Retinal pigment epithelial cell (primary cell): ENCODE measurements at regions not wholly inside any gene's neighbourhood (a gene's known extent, or its start where the extent isn't known, plus 50 kb on each side); places are given as distances from the start of the nearest gene placed in this dataset.
"Not testable (repeated sequence)": the region's sequence is repeated elsewhere in the genome, so short reads cannot be mapped to it uniquely, and the experiment has no call there.

ENCODE experiments used
- DNase-seq: peaks from one replicate; pipeline ENCODE4 v3.0.0-alpha.2; 2010; ENCODE audit warnings: low read depth
- H3K4me3 ChIP-seq: 2 replicates; pipeline ENCODE4 v1.5.1; 2011; ENCODE audit warnings: mild to moderate bottlenecking, low read length, control low read depth, moderate library complexity
- TF ChIP-seq, protein P1 (sequence below): conservative IDR thresholded peaks from 2 replicates; pipeline ENCODE4 v1.5.1; 2011; ENCODE audit warnings: low read depth, low read length, control low read depth, inconsistent platforms

GRCh38 chr2:114265261-114265660 is 177.2 kb upstream of the DPP10 start:
- DNase-seq, result no peak
- TF ChIP-seq, protein P1, sequence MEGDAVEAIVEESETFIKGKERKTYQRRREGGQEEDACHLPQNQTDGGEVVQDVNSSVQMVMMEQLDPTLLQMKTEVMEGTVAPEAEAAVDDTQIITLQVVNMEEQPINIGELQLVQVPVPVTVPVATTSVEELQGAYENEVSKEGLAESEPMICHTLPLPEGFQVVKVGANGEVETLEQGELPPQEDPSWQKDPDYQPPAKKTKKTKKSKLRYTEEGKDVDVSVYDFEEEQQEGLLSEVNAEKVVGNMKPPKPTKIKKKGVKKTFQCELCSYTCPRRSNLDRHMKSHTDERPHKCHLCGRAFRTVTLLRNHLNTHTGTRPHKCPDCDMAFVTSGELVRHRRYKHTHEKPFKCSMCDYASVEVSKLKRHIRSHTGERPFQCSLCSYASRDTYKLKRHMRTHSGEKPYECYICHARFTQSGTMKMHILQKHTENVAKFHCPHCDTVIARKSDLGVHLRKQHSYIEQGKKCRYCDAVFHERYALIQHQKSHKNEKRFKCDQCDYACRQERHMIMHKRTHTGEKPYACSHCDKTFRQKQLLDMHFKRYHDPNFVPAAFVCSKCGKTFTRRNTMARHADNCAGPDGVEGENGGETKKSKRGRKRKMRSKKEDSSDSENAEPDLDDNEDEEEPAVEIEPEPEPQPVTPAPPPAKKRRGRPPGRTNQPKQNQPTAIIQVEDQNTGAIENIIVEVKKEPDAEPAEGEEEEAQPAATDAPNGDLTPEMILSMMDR, result no peak
- no peak overlapping the region for H3K4me3 ChIP-seq

- no peak overlapping the region for H3K4me3 ChIP-seq
- DNase-seq, result no peak
- TF ChIP-seq, protein P1, result no peak
Observed at GRCh38 chr2:114274957-114275356, 167.5 kb upstream of the DPP10 start.

- DNase-seq, result no peak
- TF ChIP-seq, protein P1, result no peak
- H3K4me3 ChIP-seq, result no peak overlapping the region
Observed at GRCh38 chr2:114281188-114281587, 161.3 kb upstream of the DPP10 start.

GRCh38 chr2:114283774-114284173 is 158.7 kb upstream of the DPP10 start:
- no peak for DNase-seq
- H3K4me3 ChIP-seq, result no peak overlapping the region
- TF ChIP-seq, protein P1, result no peak

DNA sequence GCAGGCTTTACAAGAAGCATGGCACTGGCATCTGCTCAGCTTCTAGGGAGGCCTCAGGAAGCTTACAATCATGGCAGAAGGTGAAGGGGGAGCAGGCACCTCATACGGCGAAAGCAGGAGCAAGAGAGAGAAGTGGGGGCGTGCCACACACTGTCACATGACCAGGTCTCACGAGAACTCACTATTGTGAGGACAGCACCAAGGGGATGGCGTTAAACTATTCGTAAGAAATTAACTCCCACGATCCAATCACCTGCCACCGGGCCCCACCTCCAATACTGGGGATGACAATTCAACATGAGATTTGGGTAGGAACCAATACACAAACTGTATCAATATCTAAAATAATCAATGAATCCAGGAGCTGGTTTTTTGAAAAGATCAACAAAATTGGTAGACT is 156.0 kb upstream of the DPP10 start:
- TF ChIP-seq, protein P1, result no peak
- no peak overlapping the region for H3K4me3 ChIP-seq
- no peak for DNase-seq

GRCh38 chr2:114293355-114293754 is 149.1 kb upstream of the DPP10 start:
- no peak for DNase-seq
- no peak overlapping the region for H3K4me3 ChIP-seq
- TF ChIP-seq, protein P1, result no peak

GRCh38 chr2:114294741-114295140 is 147.7 kb upstream of the DPP10 start:
- TF ChIP-seq, protein P1, result no peak
- no peak overlapping the region for H3K4me3 ChIP-seq
- no peak for DNase-seq

DNA sequence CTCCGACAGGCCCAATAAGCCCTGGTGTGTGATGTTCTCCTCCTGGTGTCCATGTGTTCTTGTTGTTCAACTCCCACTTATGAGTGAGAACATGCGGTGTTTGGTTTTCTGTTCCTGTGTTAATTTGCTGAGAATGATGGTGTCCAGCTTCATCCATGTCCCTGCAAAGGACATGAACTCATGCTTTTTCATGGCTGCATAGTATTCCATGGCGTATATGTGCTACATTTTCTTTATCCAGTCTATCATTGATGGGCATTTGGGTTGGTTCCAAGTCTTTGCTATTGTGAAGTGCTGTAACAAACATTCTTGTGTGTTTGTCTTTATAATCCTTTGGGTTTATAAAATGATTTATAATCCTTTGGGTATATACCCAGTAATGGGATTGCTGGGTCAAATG is 142.1 kb upstream of the DPP10 start:
- not testable (repeated sequence) for H3K4me3 ChIP-seq, DNase-seq
